ENCODE measurements at regions not wholly inside any gene's neighbourhood (a gene's known extent, or its start where the extent isn't known, plus 50 kb on each side); places are given as distances from the start of the nearest gene placed in this dataset.
A peak's percentile ranks its signal among the peaks of the same experiment; 100 is the strongest.

DNA sequence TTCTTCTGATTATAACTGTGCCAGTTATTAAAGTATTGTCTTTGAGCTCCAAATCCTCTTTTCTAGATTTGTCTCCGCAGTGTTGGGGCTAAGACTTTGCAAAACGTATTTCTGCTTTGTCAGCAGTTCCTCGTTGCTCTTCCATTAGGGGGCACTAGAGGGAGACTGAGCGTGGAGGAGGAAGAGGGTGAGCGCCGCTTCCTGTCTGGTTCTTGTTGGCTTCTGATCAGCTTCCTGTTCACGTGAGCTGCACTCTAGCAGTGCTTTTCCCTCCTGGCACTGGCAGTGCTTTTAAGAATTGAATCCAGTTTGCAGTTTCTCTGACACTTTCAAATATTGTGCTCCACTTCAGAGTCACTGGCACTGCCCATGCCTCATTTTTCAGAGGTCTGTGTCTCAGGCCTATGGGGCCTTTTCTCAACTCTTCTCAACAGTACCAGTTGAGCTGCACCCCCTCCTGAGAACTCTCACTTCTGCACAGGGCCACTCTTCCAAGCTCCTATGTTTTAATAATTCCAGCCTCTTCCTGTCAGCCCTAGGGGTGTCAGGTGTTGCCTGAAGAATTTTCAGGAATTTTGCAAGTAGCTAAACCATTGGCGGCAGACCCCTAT is 54.4 kb upstream of the LCORL start:
- Histone ChIP-seq H3K9ac (replicated peaks; ENCODE audit: extremely low read depth, insufficient read depth, low read length) (no peak overlapping the region), H3K4me1 (ENCODE audit: control insufficient read depth, extremely low read depth, insufficient read depth, low read length) (peaks cover 13% of the 10 kb centered on the region), H3K4me2 (ENCODE audit: insufficient read depth, low read length) (no peak overlapping the region), H2AFZ (ENCODE audit: low read depth, low read length) (no peak overlapping the region), H3K9me1 (replicated peaks; ENCODE audit: control insufficient read depth, extremely low read depth, insufficient read depth, low read length) (no peaks in the 10 kb centered on the region), H3K4me3 (replicated peaks in 1 of 3; ENCODE audit: insufficient read depth in 1 of 3, low read depth in 1 of 3, low read length in 3 of 3) (no peak overlapping the region), H3K79me2 (ENCODE audit: control insufficient read depth, insufficient read depth, low read length) (no peaks in the 10 kb centered on the region), H3K36me3 (ENCODE audit: control insufficient read depth in 2 of 2, extremely low read depth in 1 of 2, insufficient read depth in 2 of 2, low read length in 2 of 2) (no peaks in the 10 kb centered on the region), H3K27ac (ENCODE audit: insufficient read depth, low read depth, low read length) (no peak overlapping the region), H3K27me3 (ENCODE audit: control insufficient read depth in 2 of 2, insufficient read depth in 2 of 2, low read length in 2 of 2) (peaks cover 4 to 8% of the 10 kb centered on the region in 2 experiments), H3K9me3 (replicated peaks; ENCODE audit: control insufficient read depth, insufficient read depth, low read length) (no peaks in the 10 kb centered on the region), H4K20me1 (replicated peaks; ENCODE audit: control insufficient read depth, extremely low read depth, insufficient read depth, low read length) (peaks cover 2% of the 10 kb centered on the region)
- DNase-seq (ENCODE audit: low read depth, low spot score) (peak; percentile 47), FAIRE-seq (peak; percentile 60)
- no peak for TF ChIP-seq JUN (IDR thresholded peaks at IDR 0.05; ENCODE audit: borderline replicate concordance, insufficient read depth, insufficient read length, low read depth)
- TF ChIP-seq, protein P1, sequence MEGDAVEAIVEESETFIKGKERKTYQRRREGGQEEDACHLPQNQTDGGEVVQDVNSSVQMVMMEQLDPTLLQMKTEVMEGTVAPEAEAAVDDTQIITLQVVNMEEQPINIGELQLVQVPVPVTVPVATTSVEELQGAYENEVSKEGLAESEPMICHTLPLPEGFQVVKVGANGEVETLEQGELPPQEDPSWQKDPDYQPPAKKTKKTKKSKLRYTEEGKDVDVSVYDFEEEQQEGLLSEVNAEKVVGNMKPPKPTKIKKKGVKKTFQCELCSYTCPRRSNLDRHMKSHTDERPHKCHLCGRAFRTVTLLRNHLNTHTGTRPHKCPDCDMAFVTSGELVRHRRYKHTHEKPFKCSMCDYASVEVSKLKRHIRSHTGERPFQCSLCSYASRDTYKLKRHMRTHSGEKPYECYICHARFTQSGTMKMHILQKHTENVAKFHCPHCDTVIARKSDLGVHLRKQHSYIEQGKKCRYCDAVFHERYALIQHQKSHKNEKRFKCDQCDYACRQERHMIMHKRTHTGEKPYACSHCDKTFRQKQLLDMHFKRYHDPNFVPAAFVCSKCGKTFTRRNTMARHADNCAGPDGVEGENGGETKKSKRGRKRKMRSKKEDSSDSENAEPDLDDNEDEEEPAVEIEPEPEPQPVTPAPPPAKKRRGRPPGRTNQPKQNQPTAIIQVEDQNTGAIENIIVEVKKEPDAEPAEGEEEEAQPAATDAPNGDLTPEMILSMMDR (IDR thresholded peaks at IDR 0.05; ENCODE audit: extremely low read depth in 1 of 2, insufficient read depth in 1 of 2, low read depth in 1 of 2, low read length in 2 of 2) = peak; percentile 60 to 62
- no TSS peak for BruUV-seq (replicated peaks)
- POLR2A ChIA-PET = no interaction called here
- CTCF ChIA-PET = interaction anchor here (0.8 to 1.8 kb wide), 9 partner anchors 9 to 494 kb away, joined by 3 to 6 read pairs (median 4); no protein-coding TSS in a partner anchor
- intact Hi-C loops (cut with micrococcal nuclease) (loop anchor here (1.0 to 2.0 kb wide), 4 partner anchors 33 to 291 kb away; no protein-coding TSS in a partner anchor), dilution Hi-C loops (cut with MboI; ENCODE audit: extremely low pct_ligation_motif_present, low sequenced_read_pairs) (no loop called here)

DNA sequence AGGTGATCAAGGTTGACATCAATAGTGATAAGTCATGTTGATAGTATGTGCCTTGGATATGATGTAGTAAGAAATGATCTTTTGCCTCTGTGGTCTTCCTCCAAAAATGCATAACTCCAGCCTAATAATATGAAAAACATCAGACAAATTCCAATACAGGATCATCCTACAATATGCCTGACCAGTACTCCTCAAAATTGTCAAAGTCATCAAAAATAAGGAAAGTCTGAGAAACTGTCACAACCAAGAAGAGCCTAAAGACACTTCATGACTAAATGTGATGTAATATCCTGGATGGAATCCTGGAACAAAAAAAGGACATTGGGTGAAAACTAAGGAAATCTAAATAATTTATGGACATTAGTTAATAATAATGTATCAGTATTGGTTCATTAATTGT is 50.3 kb upstream of the LCORL start:
- Histone ChIP-seq H3K79me2 (ENCODE audit: control insufficient read depth, insufficient read depth, low read length) (no peaks in the 10 kb centered on the region), H3K4me1 (ENCODE audit: control insufficient read depth, extremely low read depth, insufficient read depth, low read length) (peaks cover 8% of the 10 kb centered on the region), H3K27me3 (ENCODE audit: control insufficient read depth in 2 of 2, insufficient read depth in 2 of 2, low read length in 2 of 2) (no peaks in the 10 kb centered on the region), H4K20me1 (replicated peaks; ENCODE audit: control insufficient read depth, extremely low read depth, insufficient read depth, low read length) (no peaks in the 10 kb centered on the region), H2AFZ (ENCODE audit: low read depth, low read length) (no peak overlapping the region), H3K9me1 (replicated peaks; ENCODE audit: control insufficient read depth, extremely low read depth, insufficient read depth, low read length) (no peaks in the 10 kb centered on the region), H3K36me3 (ENCODE audit: control insufficient read depth in 2 of 2, extremely low read depth in 1 of 2, insufficient read depth in 2 of 2, low read length in 2 of 2) (no peaks in the 10 kb centered on the region), H3K4me3 (replicated peaks in 1 of 3; ENCODE audit: insufficient read depth in 1 of 3, low read depth in 1 of 3, low read length in 3 of 3) (no peak overlapping the region), H3K9ac (replicated peaks; ENCODE audit: extremely low read depth, insufficient read depth, low read length) (no peak overlapping the region), H3K9me3 (replicated peaks; ENCODE audit: control insufficient read depth, insufficient read depth, low read length) (no peaks in the 10 kb centered on the region), H3K4me2 (ENCODE audit: insufficient read depth, low read length) (no peak overlapping the region), H3K27ac (ENCODE audit: insufficient read depth, low read depth, low read length) (no peak overlapping the region)
- no peak for DNase-seq (ENCODE audit: low read depth, low spot score)
- ChIA-PET CTCF (interaction anchor here (1.1 kb wide), 1 partner anchor 31 kb away, joined by 3 read pairs; no protein-coding TSS in a partner anchor), POLR2A (no interaction called here)
- dilution Hi-C loops (cut with MboI; ENCODE audit: extremely low pct_ligation_motif_present, low sequenced_read_pairs) = no loop called here
- no peak for TF ChIP-seq FOS (IDR thresholded peaks at IDR 0.05; ENCODE audit: borderline replicate concordance, insufficient read depth, low read length)
- no peak for TF ChIP-seq JUN (IDR thresholded peaks at IDR 0.05; ENCODE audit: borderline replicate concordance, insufficient read depth, insufficient read length, low read depth)
- no peak for TF ChIP-seq POLR2A (IDR thresholded peaks at IDR 0.05; ENCODE audit: low read depth, low read length)
- TF ChIP-seq, protein P2, sequence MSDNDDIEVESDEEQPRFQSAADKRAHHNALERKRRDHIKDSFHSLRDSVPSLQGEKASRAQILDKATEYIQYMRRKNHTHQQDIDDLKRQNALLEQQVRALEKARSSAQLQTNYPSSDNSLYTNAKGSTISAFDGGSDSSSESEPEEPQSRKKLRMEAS (IDR thresholded peaks at IDR 0.05; ENCODE audit: insufficient read depth, insufficient read length) = no peak
- TF ChIP-seq POLR2AphosphoS5 (IDR thresholded peaks at IDR 0.05; ENCODE audit: insufficient read depth, low read depth, low read length) = no peak
- TF ChIP-seq, protein P1 (IDR thresholded peaks at IDR 0.05; ENCODE audit: extremely low read depth in 1 of 2, insufficient read depth in 1 of 2, low read depth in 1 of 2, low read length in 2 of 2) = no peak
- no peak for TF ChIP-seq GATA2 (IDR thresholded peaks at IDR 0.05; ENCODE audit: insufficient read depth, insufficient read length, low read depth, low read length)
- TF ChIP-seq EZH2 (IDR thresholded peaks at IDR 0.05; ENCODE audit: borderline replicate concordance, low read depth, low read length, severe bottlenecking) = no peak
- no peak for TF ChIP-seq MYC (IDR thresholded peaks at IDR 0.05; ENCODE audit: low read depth, low read length)
- intact Hi-C loops (cut with micrococcal nuclease) = no loop called here
- BruUV-seq (replicated peaks) = no TSS peak
- FAIRE-seq = no peak

All from endothelial cell of umbilical vein (primary cell).